Trophoblast cell (in vitro differentiated cells and primary cell): ENCODE measurements at regions not wholly inside any gene's neighbourhood (a gene's known extent, or its start where the extent isn't known, plus 50 kb on each side); places are given as distances from the start of the nearest gene placed in this dataset.

ENCODE experiments used
- DNase-seq, 2 donors: peaks; one replicate each; pipeline ENCODE4 v3.0.0-alpha.2; 2016
- H2AFZ ChIP-seq: 2 replicates; pipeline ENCODE4 v1.6.1; 2013; ENCODE audit warnings: low read length, moderate library complexity, mild to moderate bottlenecking; ENCODE audit not compliant: insufficient read depth, poor library complexity
- H2AK5ac ChIP-seq: 2 replicates; pipeline ENCODE4 v1.6.1; 2013; ENCODE audit warnings: mild to moderate bottlenecking, low read length
- H2BK120ac ChIP-seq: 2 replicates; pipeline ENCODE4 v1.6.1; 2013; ENCODE audit warnings: low read length, mild to moderate bottlenecking, moderate library complexity; ENCODE audit not compliant: insufficient read depth, poor library complexity
- H2BK12ac ChIP-seq: 2 replicates; pipeline ENCODE4 v1.6.1; 2013; ENCODE audit warnings: mild to moderate bottlenecking, low read length, moderate library complexity
- H2BK5ac ChIP-seq: 2 replicates; pipeline ENCODE4 v1.6.1; 2013; ENCODE audit warnings: low read length, low read depth, moderate library complexity, mild to moderate bottlenecking; ENCODE audit not compliant: poor library complexity
- H3K14ac ChIP-seq: 2 replicates; pipeline ENCODE4 v1.6.1; 2013; ENCODE audit warnings: mild to moderate bottlenecking, low read length
- H3K18ac ChIP-seq: 2 replicates; pipeline ENCODE4 v1.6.1; 2013; ENCODE audit warnings: mild to moderate bottlenecking, low read length
- H3K23ac ChIP-seq: 2 replicates; pipeline ENCODE4 v1.6.1; 2013; ENCODE audit warnings: low read length
- H3K27ac ChIP-seq: 2 replicates; pipeline ENCODE4 v1.5.1; 2013; ENCODE audit warnings: low read depth, mild to moderate bottlenecking, inconsistent platforms, low read length, moderate library complexity
- H3K27me3 ChIP-seq: 2 replicates; pipeline ENCODE4 v1.6.1; 2013; ENCODE audit warnings: inconsistent platforms, mild to moderate bottlenecking, low read length, moderate library complexity; ENCODE audit not compliant: insufficient read depth
- H3K36me3 ChIP-seq, 2 experiments: 1 replicate in 1 of 2; 2 replicates in 1 of 2; pipeline ENCODE4 v1.6.1; 2013; ENCODE audit warnings: low read length in 2 of 2, mild to moderate bottlenecking in 2 of 2, moderate library complexity in 1 of 2; ENCODE audit not compliant: insufficient read depth in 2 of 2, control insufficient read depth in 1 of 2
- H3K4ac ChIP-seq: 2 replicates; pipeline ENCODE4 v1.6.1; 2013; ENCODE audit warnings: low read depth, mild to moderate bottlenecking, low read length, moderate library complexity
- H3K4me1 ChIP-seq, 2 experiments: 1 replicate in 1 of 2; 2 replicates in 1 of 2; pipeline ENCODE4 v1.6.1; 2013; ENCODE audit warnings: low read length in 2 of 2, mild to moderate bottlenecking in 2 of 2, moderate library complexity in 1 of 2; ENCODE audit not compliant: insufficient read depth in 2 of 2, control insufficient read depth in 1 of 2
- H3K4me2 ChIP-seq: 2 replicates; pipeline ENCODE4 v1.6.1; 2013; ENCODE audit warnings: inconsistent platforms, mild to moderate bottlenecking, low read length, moderate library complexity
- H3K4me3 ChIP-seq: 2 replicates; pipeline ENCODE4 v1.5.1; 2013; ENCODE audit warnings: mild to moderate bottlenecking, low read depth, low read length, inconsistent platforms
- H3K79me1 ChIP-seq: one replicate; pipeline ENCODE4 v1.6.1; 2013; ENCODE audit warnings: low read length
- H3K79me2 ChIP-seq: 2 replicates; pipeline ENCODE4 v1.6.1; 2013; ENCODE audit warnings: low read length, mild to moderate bottlenecking; ENCODE audit not compliant: control insufficient read depth, insufficient read depth, poor library complexity
- H3K9ac ChIP-seq: 2 replicates; pipeline ENCODE4 v1.6.1; 2013; ENCODE audit warnings: mild to moderate bottlenecking, low read length
- H3K9me3 ChIP-seq: 2 replicates; pipeline ENCODE4 v1.6.1; 2013; ENCODE audit warnings: low read depth, mild to moderate bottlenecking, control low read depth, inconsistent platforms, low read length; ENCODE audit not compliant: insufficient read depth
- H4K12ac ChIP-seq: 2 replicates; pipeline ENCODE4 v1.6.1; 2013; ENCODE audit warnings: low read depth, mild to moderate bottlenecking, low read length, moderate library complexity
- H4K8ac ChIP-seq: 2 replicates; pipeline ENCODE4 v1.6.1; 2013; ENCODE audit warnings: low read depth, mild to moderate bottlenecking, low read length, moderate library complexity
- H4K91ac ChIP-seq: one replicate; pipeline ENCODE4 v1.6.1; 2013; ENCODE audit warnings: low read depth, mild to moderate bottlenecking, low read length, moderate library complexity
- WGBS: extraction: QIAGEN DNeasy Blood & Tissue Kit; methylation state at CpG from one replicate; pipeline ENCODE4 v1.1.7; 2013; ENCODE audit warnings: missing lambda C conversion rate; ENCODE audit not compliant: insufficient read length, insufficient coverage; ENCODE audit errors: extremely low coverage; 5-methylcytosine and 5-hydroxymethylcytosine counted together

DNA sequence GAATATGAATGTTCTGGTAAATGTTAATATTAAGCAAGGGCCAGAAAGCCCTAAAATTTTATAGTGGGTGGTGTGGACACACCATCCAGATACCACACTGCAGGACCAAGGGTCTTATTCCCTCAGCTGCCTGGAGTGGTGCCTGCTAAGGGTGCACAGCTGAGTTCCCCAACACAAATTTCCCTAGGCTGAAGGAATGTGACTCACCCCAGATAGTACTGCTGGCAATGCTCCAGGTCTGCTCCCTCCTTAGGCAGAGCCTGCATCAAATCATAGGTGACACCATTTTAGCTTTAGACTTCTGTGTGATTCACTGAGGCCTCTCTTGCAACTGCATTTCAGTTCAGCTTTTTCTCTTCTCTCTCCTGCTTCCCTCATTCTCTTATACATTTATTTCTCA, 321.1 kb downstream of the SATB2 start:
- Histone ChIP-seq H3K23ac (no peak overlapping the region), H2AK5ac (no peak overlapping the region), H3K27ac (no peak overlapping the region), H3K4me1 (no peaks in the 10 kb centered on the region), H2BK12ac (no peak overlapping the region), H3K9me3 (peaks cover 4% of the 10 kb centered on the region), H3K9ac (no peak overlapping the region), H3K36me3 (no peaks in the 10 kb centered on the region), H3K4ac (no peak overlapping the region), H4K12ac (no peak overlapping the region), H3K79me1 (no peaks in the 10 kb centered on the region), H2AFZ (no peak overlapping the region), H4K8ac (no peak overlapping the region), H3K14ac (no peak overlapping the region), H3K27me3 (no peaks in the 10 kb centered on the region), H3K18ac (no peak overlapping the region), H4K91ac (no peak overlapping the region), H2BK5ac (no peak overlapping the region), H3K4me2 (no peak overlapping the region), H2BK120ac (no peak overlapping the region), H3K79me2 (no peaks in the 10 kb centered on the region), H3K4me3 (no peak overlapping the region)
- no peak for DNase-seq

DNA sequence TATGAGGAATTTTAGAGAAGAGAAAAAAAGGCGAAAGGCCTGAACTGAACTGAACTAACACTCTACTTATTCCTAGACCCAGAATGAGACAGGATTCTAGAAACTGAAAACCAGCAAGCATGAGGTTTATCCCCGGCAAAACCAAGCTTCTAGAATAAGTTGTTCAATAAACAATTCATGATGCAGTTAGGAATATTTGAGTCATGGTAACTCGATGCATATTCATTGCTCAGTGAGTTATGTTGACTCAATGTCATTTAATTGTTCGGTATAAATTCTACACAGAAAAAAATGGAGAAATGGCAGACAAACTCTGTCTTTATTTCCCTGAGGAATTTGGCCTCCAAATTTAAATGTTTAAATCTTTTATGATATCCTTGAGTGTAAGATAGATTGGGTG, 321.5 kb downstream of the SATB2 start:
- H2BK12ac ChIP-seq = no peak overlapping the region
- no peaks in the 10 kb centered on the region for H3K36me3 ChIP-seq
- no peak overlapping the region for H4K8ac ChIP-seq
- DNase-seq = no peak
- no peak overlapping the region for H3K4me2 ChIP-seq
- H3K4ac ChIP-seq = no peak overlapping the region
- H2BK5ac ChIP-seq = no peak overlapping the region
- no peak overlapping the region for H4K12ac ChIP-seq
- no peaks in the 10 kb centered on the region for H3K79me1 ChIP-seq
- H2AK5ac ChIP-seq = no peak overlapping the region
- no peaks in the 10 kb centered on the region for H3K79me2 ChIP-seq
- H3K27me3 ChIP-seq = no peaks in the 10 kb centered on the region
- H3K9me3 ChIP-seq = no peaks in the 10 kb centered on the region
- no peak overlapping the region for H3K27ac ChIP-seq
- no peaks in the 10 kb centered on the region for H3K4me1 ChIP-seq
- H3K23ac ChIP-seq = no peak overlapping the region
- H3K14ac ChIP-seq = no peak overlapping the region
- whole genome bisulfite sequencing = no CpG with 5 or more reads among the region's 4 CpGs
- no peak overlapping the region for H2AFZ ChIP-seq
- H3K4me3 ChIP-seq = no peak overlapping the region
- H4K91ac ChIP-seq = no peak overlapping the region
- no peak overlapping the region for H3K18ac ChIP-seq
- no peak overlapping the region for H3K9ac ChIP-seq
- no peak overlapping the region for H2BK120ac ChIP-seq

DNA sequence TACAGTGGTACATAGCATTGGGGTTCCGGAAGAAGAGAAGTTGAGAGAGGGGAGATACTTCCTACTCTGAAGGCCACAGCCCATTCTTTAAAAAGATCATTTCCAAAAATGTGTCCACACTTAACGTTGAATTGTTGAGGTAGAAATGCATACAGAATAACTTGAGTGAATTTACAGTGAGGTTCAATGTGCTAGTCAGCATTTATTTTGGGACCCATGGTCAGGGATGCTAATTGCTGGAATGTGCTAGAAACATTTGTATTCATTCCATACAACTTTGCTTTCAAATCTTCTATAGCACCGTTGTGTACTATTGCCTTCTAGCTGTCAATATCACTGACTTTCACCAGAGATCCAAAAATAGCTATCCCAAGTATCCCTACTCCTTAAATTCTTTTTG, 325.9 kb downstream of the SATB2 start:
- Histone ChIP-seq H2AFZ (no peak overlapping the region), H3K4ac (no peak overlapping the region), H3K79me2 (no peaks in the 10 kb centered on the region), H3K79me1 (no peaks in the 10 kb centered on the region), H3K4me3 (no peak overlapping the region), H4K8ac (no peak overlapping the region), H3K23ac (no peak overlapping the region), H3K27me3 (no peaks in the 10 kb centered on the region), H4K12ac (no peak overlapping the region), H3K9me3 (no peaks in the 10 kb centered on the region), H3K36me3 (no peaks in the 10 kb centered on the region), H3K14ac (no peak overlapping the region), H3K18ac (no peak overlapping the region), H3K9ac (no peak overlapping the region), H2BK5ac (no peak overlapping the region), H2AK5ac (no peak overlapping the region), H4K91ac (no peak overlapping the region), H3K4me1 (no peaks in the 10 kb centered on the region), H2BK12ac (no peak overlapping the region), H2BK120ac (no peak overlapping the region), H3K27ac (no peak overlapping the region), H3K4me2 (no peak overlapping the region)
- WGBS = no CpG with 5 or more reads among the region's 3 CpGs
- no peak for DNase-seq

DNA sequence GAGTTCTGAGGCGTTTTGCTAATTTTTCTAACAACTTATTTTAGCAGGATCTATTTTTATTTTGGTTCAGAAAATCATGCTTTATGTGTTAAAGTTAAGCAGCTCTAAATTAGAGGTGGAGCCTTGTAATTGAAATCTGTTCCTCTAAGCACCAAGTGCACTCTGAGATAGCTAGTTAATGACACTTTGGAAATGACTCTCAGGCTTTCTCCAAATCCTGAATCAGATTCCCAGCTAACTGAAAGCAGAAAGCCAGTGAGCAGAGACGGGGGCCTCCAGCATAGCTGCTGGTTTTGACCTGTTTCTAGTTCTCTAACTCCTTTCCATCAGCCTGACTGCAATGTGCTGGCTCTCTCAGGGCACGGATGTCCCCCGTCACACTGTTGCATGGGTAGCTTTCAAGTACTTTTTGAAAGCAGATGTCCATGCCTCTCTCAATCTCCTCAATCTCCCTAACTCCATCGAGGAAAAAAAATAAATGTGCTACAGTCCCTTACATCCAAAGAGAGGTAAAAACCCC, 326.5 kb downstream of the SATB2 start:
- no peak overlapping the region for H4K8ac ChIP-seq
- H3K18ac ChIP-seq = no peak overlapping the region
- no peaks in the 10 kb centered on the region for H3K4me1 ChIP-seq
- no peak overlapping the region for H3K23ac ChIP-seq
- no peaks in the 10 kb centered on the region for H3K27me3 ChIP-seq
- H3K14ac ChIP-seq = no peak overlapping the region
- no peak overlapping the region for H4K91ac ChIP-seq
- DNase-seq = no peak
- H3K4ac ChIP-seq = no peak overlapping the region
- no peaks in the 10 kb centered on the region for H3K9me3 ChIP-seq
- H3K4me3 ChIP-seq = no peak overlapping the region
- H3K4me2 ChIP-seq = no peak overlapping the region
- no peak overlapping the region for H2BK120ac ChIP-seq
- no peak overlapping the region for H2AFZ ChIP-seq
- no peak overlapping the region for H2AK5ac ChIP-seq
- H3K79me1 ChIP-seq = no peaks in the 10 kb centered on the region
- H3K36me3 ChIP-seq = no peaks in the 10 kb centered on the region
- H2BK5ac ChIP-seq = no peak overlapping the region
- H3K27ac ChIP-seq = no peak overlapping the region
- no peak overlapping the region for H4K12ac ChIP-seq
- WGBS = no CpG with 5 or more reads among the region's 5 CpGs
- H2BK12ac ChIP-seq = no peak overlapping the region
- peak overlapping the region; percentile 66 for H3K9ac ChIP-seq
- no peaks in the 10 kb centered on the region for H3K79me2 ChIP-seq
